GM12891 (cell line): ENCODE measurements at regions not wholly inside any gene's neighbourhood (a gene's known extent, or its start where the extent isn't known, plus 50 kb on each side); places are given as distances from the start of the nearest gene placed in this dataset.

Source experiments
- POLR2A ChIP-seq: IDR thresholded peaks from 2 replicates; pipeline ENCODE4 v1.6.1; 2011; ENCODE audit warnings: low read depth, low read length, control low read depth
- POLR2AphosphoS5 ChIP-seq: IDR thresholded peaks from 2 replicates; pipeline ENCODE4 v1.6.1; 2011; ENCODE audit warnings: low read depth, low read length, control low read depth
- POU2F2 ChIP-seq: IDR thresholded peaks from 2 replicates; pipeline ENCODE4 v1.6.1; 2011; ENCODE audit warnings: low read depth, mild to moderate bottlenecking, control low read depth, low read length, moderate library complexity

DNA sequence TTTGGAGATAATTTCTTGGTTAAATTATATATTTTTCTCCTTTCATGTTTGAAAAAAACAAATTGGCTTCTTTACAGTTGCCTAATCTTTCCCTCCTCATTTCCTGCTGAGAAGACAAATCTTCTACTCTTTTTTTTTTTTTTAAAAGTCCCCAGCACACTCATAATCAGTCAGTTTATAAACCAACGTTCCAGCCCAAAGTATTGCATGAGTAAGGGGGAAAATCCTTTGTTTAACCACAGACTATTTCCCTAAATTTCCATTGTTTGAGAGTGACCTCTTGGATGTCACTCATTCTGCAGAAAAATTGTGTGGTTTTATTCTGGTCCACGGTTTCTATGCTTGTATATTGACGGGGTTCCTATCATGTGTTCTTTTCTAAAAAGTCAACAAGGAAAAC lies 55.1 kb upstream of the TLR4 start:
- TF ChIP-seq POU2F2 (no peak), POLR2A (no peak), POLR2AphosphoS5 (no peak)
